H9 (cell line): ENCODE measurements at regions not wholly inside any gene's neighbourhood (a gene's known extent, or its start where the extent isn't known, plus 50 kb on each side); places are given as distances from the start of the nearest gene placed in this dataset.

Experiments
- DNase-seq: peaks from one replicate; pipeline ENCODE4 v3.0.0-alpha.2; 2017
- H2AFZ ChIP-seq: one replicate; pipeline ENCODE4 v1.6.1; 2013; ENCODE audit warnings: mild to moderate bottlenecking, low read length, control low read depth, moderate library complexity
- H2AK5ac ChIP-seq: 2 replicates; pipeline ENCODE4 v1.6.1; 2013; ENCODE audit warnings: low read length, control low read depth, mixed read lengths; ENCODE audit not compliant: insufficient read length
- H2BK120ac ChIP-seq: one replicate; pipeline ENCODE4 v1.6.1; 2013; ENCODE audit warnings: low read depth, mild to moderate bottlenecking, low read length, control low read depth, inconsistent platforms; ENCODE audit not compliant: poor library complexity, severe bottlenecking
- H2BK12ac ChIP-seq: 2 replicates; pipeline ENCODE4 v1.6.1; 2013; ENCODE audit warnings: low read length, control low read depth, mixed read lengths, low read depth; ENCODE audit not compliant: insufficient read length
- H2BK15ac ChIP-seq: 2 replicates; pipeline ENCODE4 v1.6.1; 2013; ENCODE audit warnings: low read depth, low read length, control low read depth
- H2BK20ac ChIP-seq: one replicate; pipeline ENCODE4 v1.6.1; 2013; ENCODE audit warnings: low read depth, mild to moderate bottlenecking, low read length, control low read depth, inconsistent platforms; ENCODE audit not compliant: poor library complexity, severe bottlenecking
- H2BK5ac ChIP-seq: 2 replicates; pipeline ENCODE4 v1.6.1; 2013; ENCODE audit warnings: low read length, control low read depth, mixed read lengths; ENCODE audit not compliant: insufficient read length
- H3K14ac ChIP-seq: 2 replicates; pipeline ENCODE4 v1.6.1; 2013; ENCODE audit warnings: low read length, control low read depth; ENCODE audit not compliant: insufficient read depth
- H3K18ac ChIP-seq: 2 replicates; pipeline ENCODE4 v1.6.1; 2013; ENCODE audit warnings: low read depth, mild to moderate bottlenecking, mixed read lengths, low read length, control low read depth; ENCODE audit not compliant: insufficient read length
- H3K23ac ChIP-seq: 2 replicates; pipeline ENCODE4 v1.6.1; 2013; ENCODE audit warnings: low read length, control low read depth, mixed read lengths, low read depth; ENCODE audit not compliant: insufficient read length
- H3K23me2 ChIP-seq: 2 replicates; pipeline ENCODE4 v1.6.1; 2013; ENCODE audit warnings: low read depth, mild to moderate bottlenecking, mixed read lengths, low read length, control low read depth; ENCODE audit not compliant: insufficient read length, poor library complexity, severe bottlenecking
- H3K27ac ChIP-seq: 2 replicates; pipeline ENCODE4 v1.5.1; 2013; ENCODE audit warnings: low read length, control low read depth, mixed read lengths, low read depth; ENCODE audit not compliant: insufficient read length
- H3K27me3 ChIP-seq: 2 replicates; pipeline ENCODE4 v1.6.1; 2013; ENCODE audit warnings: low read length, control low read depth, inconsistent platforms; ENCODE audit not compliant: insufficient read depth
- H3K4ac ChIP-seq: 2 replicates; pipeline ENCODE4 v1.6.1; 2013; ENCODE audit warnings: low read depth, mild to moderate bottlenecking, control low read depth, inconsistent platforms, low read length, moderate library complexity
- H3K4me1 ChIP-seq: 2 replicates; pipeline ENCODE4 v1.6.1; 2013; ENCODE audit warnings: low read length, control low read depth, inconsistent platforms; ENCODE audit not compliant: insufficient read depth
- H3K4me2 ChIP-seq: 2 replicates; pipeline ENCODE4 v1.6.1; 2013; ENCODE audit warnings: low read length, control low read depth, mixed read lengths; ENCODE audit not compliant: insufficient read length, insufficient read depth
- H3K56ac ChIP-seq: 2 replicates; pipeline ENCODE4 v1.6.1; 2013; ENCODE audit warnings: low read depth, mild to moderate bottlenecking, mixed read lengths, low read length, control low read depth; ENCODE audit not compliant: insufficient read length
- H3K79me1 ChIP-seq: 2 replicates; pipeline ENCODE4 v1.6.1; 2013; ENCODE audit warnings: low read depth, mild to moderate bottlenecking, moderate library complexity, low read length, control low read depth, inconsistent platforms; ENCODE audit not compliant: insufficient read depth, poor library complexity, severe bottlenecking
- H3K79me2 ChIP-seq: 2 replicates; pipeline ENCODE4 v1.6.1; 2013; ENCODE audit warnings: low read length, control low read depth, inconsistent platforms; ENCODE audit not compliant: insufficient read depth
- H3K9ac ChIP-seq: 2 replicates; pipeline ENCODE4 v1.6.1; 2013; ENCODE audit warnings: low read length, control low read depth, mixed read lengths; ENCODE audit not compliant: insufficient read length; ENCODE audit errors: extremely low read depth
- H3K9me3 ChIP-seq: one replicate; pipeline ENCODE4 v1.6.1; 2013; ENCODE audit warnings: low read depth, low read length, inconsistent platforms; ENCODE audit not compliant: control insufficient read depth
- H3T11ph ChIP-seq: one replicate; pipeline ENCODE4 v1.6.1; 2013; ENCODE audit warnings: mild to moderate bottlenecking, low read length, control low read depth, inconsistent platforms
- H4K20me1 ChIP-seq: one replicate; pipeline ENCODE4 v1.6.1; 2013; ENCODE audit not compliant: control insufficient read depth, insufficient read length, insufficient read depth
- H4K5ac ChIP-seq: 2 replicates; pipeline ENCODE4 v1.6.1; 2013; ENCODE audit warnings: low read depth, mild to moderate bottlenecking, mixed read lengths, low read length, control low read depth; ENCODE audit not compliant: insufficient read length
- H4K8ac ChIP-seq: replicated peaks from 2 replicates; pipeline ENCODE4 v1.6.1; 2013; ENCODE audit warnings: low read length, control low read depth, mixed read lengths, low read depth; ENCODE audit not compliant: insufficient read length
- H4K91ac ChIP-seq: 2 replicates; pipeline ENCODE4 v1.6.1; 2013; ENCODE audit warnings: low read depth, mild to moderate bottlenecking, moderate library complexity, mixed read lengths, low read length, control low read depth; ENCODE audit not compliant: insufficient read length
- H3K27ac Mint-ChIP-seq, 3 experiments: 2 replicates in 2 of 3; 3 replicates in 1 of 3; pipeline ENCODE4 v1.8.0; 2020 to 2021; ENCODE audit warnings: mixed read lengths in 3 of 3, mild to moderate bottlenecking in 1 of 3, moderate library complexity in 1 of 3
- H3K27me3 Mint-ChIP-seq: 2 replicates; pipeline ENCODE4 v1.8.0; 2021; ENCODE audit warnings: low read depth, mild to moderate bottlenecking, moderate library complexity, mixed read lengths
- H3K36me3 Mint-ChIP-seq, 3 experiments: 2 replicates in 2 of 3; 3 replicates in 1 of 3; pipeline ENCODE4 v1.8.0; 2020 to 2021; ENCODE audit warnings: low read depth in 3 of 3, mixed read lengths in 3 of 3; ENCODE audit not compliant: insufficient read depth in 1 of 3
- H3K4me1 Mint-ChIP-seq, 2 experiments: 2 replicates each; pipeline ENCODE4 v1.8.0; 2020; ENCODE audit warnings: mixed read lengths in 2 of 2
- H3K4me3 Mint-ChIP-seq, 2 experiments: 2 replicates in 1 of 2; 3 replicates in 1 of 2; pipeline ENCODE4 v1.8.0; 2020 to 2021; ENCODE audit warnings: mild to moderate bottlenecking in 2 of 2, mixed read lengths in 2 of 2, moderate library complexity in 1 of 2
- H3K9me3 Mint-ChIP-seq, 2 experiments: 2 replicates in 1 of 2; 3 replicates in 1 of 2; pipeline ENCODE4 v1.8.0; 2020; ENCODE audit warnings: mild to moderate bottlenecking in 2 of 2, mixed read lengths in 2 of 2, moderate library complexity in 1 of 2
- whole genome bisulfite sequencing: extraction: QIAGEN DNeasy Blood & Tissue Kit; methylation state at CpG from one replicate; pipeline ENCODE4 v1.1.7; 2013; ENCODE audit warnings: missing lambda C conversion rate, low lambda C conversion rate, mixed read lengths; ENCODE audit not compliant: insufficient read length; ENCODE audit errors: extremely low coverage; 5-methylcytosine and 5-hydroxymethylcytosine counted together
- TF ChIP-seq, protein P1 (sequence below): fragments of 200-600 bp; sonication (generic); conservative IDR thresholded peaks from 3 replicates; pipeline ENCODE4 v1.8.0; 2021; ENCODE audit warnings: antibody characterized with exemption, mild to moderate bottlenecking

DNA sequence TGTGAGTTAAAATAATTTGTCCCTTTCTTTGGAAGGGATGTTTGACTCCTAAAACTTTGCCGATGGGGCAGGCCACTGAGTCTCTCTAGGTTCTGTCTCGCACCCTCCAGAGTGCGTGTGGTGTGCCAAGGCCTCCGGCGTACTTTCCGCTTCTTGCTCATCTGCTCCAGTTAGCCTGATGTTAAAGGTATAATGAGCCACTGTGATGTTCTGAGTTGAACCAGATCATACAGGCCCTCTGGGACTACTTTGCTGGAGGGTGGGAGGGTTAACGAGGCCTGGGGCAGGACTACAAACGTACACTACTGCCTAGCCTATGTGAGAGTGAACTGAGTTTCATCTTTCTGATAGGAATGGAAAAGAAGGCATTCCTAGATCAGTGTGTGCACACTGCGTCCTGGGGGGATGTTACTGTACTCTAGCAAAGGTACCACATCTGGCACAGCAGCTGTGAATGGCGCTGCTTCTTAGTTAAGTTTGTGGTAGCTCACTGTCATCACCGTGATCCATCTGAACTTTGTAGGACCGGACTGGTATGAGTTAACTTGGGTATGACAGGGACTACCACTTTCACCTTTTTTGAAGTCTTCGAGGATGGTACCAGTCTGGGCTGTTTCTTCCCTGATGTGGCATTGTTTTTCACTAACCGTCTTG is 60.2 kb downstream of the RGS12 start:
- H4K91ac ChIP-seq, result no peak overlapping the region
- no peak overlapping the region for H3K27ac ChIP-seq
- peaks cover 4 to 9% of the 10 kb centered on the region in 2 experiments; a peak in 3 of 5 replicates for H3K9me3 Mint-ChIP-seq
- no peak overlapping the region for H4K8ac ChIP-seq
- H3K9me3 ChIP-seq, result no peaks in the 10 kb centered on the region
- H3K27ac Mint-ChIP-seq, result no peak overlapping the region
- no peak overlapping the region for H2AFZ ChIP-seq
- H3K36me3 Mint-ChIP-seq, result peaks cover 0 to 8% (median 7%) of the 10 kb centered on the region in 3 experiments; a peak in 5 of 7 replicates
- H3K4ac ChIP-seq, result no peak overlapping the region
- peaks cover 11 to 12% of the 10 kb centered on the region in 2 experiments for H3K4me1 Mint-ChIP-seq
- H2BK5ac ChIP-seq, result no peak overlapping the region
- H3K79me1 ChIP-seq, result no peaks in the 10 kb centered on the region
- WGBS, result no CpG with 5 or more reads among the region's 14 CpGs
- no peaks in the 10 kb centered on the region for H4K20me1 ChIP-seq
- peaks cover 3% of the 10 kb centered on the region; the same call in 1 of the 2 replicates for H3K4me1 ChIP-seq
- no peaks in the 10 kb centered on the region for H3K27me3 ChIP-seq
- H4K5ac ChIP-seq, result no peak overlapping the region
- no peaks in the 10 kb centered on the region for H3K23me2 ChIP-seq
- H2BK12ac ChIP-seq, result no peak overlapping the region
- no peak overlapping the region for H3K14ac ChIP-seq
- DNase-seq, result no peak
- H3K4me2 ChIP-seq, result no peak overlapping the region
- H3K18ac ChIP-seq, result no peak overlapping the region
- H3K23ac ChIP-seq, result no peak overlapping the region
- no peak overlapping the region for H2AK5ac ChIP-seq
- H2BK20ac ChIP-seq, result no peak overlapping the region
- no peaks in the 10 kb centered on the region for H3K79me2 ChIP-seq
- H3K27me3 Mint-ChIP-seq, result no peaks in the 10 kb centered on the region
- H2BK120ac ChIP-seq, result no peak overlapping the region
- H3K4me3 Mint-ChIP-seq, result no peak overlapping the region
- no peak overlapping the region for H3K56ac ChIP-seq
- no peak overlapping the region for H3T11ph ChIP-seq
- TF ChIP-seq, protein P1, sequence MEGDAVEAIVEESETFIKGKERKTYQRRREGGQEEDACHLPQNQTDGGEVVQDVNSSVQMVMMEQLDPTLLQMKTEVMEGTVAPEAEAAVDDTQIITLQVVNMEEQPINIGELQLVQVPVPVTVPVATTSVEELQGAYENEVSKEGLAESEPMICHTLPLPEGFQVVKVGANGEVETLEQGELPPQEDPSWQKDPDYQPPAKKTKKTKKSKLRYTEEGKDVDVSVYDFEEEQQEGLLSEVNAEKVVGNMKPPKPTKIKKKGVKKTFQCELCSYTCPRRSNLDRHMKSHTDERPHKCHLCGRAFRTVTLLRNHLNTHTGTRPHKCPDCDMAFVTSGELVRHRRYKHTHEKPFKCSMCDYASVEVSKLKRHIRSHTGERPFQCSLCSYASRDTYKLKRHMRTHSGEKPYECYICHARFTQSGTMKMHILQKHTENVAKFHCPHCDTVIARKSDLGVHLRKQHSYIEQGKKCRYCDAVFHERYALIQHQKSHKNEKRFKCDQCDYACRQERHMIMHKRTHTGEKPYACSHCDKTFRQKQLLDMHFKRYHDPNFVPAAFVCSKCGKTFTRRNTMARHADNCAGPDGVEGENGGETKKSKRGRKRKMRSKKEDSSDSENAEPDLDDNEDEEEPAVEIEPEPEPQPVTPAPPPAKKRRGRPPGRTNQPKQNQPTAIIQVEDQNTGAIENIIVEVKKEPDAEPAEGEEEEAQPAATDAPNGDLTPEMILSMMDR, result no peak
- H3K9ac ChIP-seq, result no peak overlapping the region
- H2BK15ac ChIP-seq, result no peak overlapping the region
